Inferior parietal cortex (tissue), 1 donor: ENCODE measurements at regions not wholly inside any gene's neighbourhood (a gene's known extent, or its start where the extent isn't known, plus 50 kb on each side); places are given as distances from the start of the nearest gene placed in this dataset.

Experiments used
- DNase-seq: peaks from one replicate; pipeline ENCODE4 v3.0.0-alpha.2; 2016; ENCODE audit errors: extremely low spot score

DNA sequence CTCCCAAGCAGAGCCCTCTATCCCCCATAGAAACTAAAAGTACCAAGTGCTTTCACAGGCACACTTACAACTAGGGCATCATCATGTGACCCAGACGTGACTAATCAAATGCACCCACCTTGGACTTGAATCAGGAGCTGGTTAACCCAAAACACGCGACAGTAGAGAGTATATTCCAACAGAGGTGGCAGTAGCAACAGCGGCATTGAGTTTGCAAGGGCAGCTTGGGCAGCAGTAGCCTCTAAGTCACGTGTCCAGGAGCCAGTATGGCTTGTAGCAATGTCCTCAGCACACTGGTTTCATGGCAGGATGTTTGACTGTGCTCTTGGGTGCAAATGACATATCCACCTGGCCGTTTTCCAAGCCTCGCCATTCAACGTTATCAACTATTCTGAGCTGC lies 73.4 kb upstream of the DNAH5 start:
- no peak for DNase-seq

DNA sequence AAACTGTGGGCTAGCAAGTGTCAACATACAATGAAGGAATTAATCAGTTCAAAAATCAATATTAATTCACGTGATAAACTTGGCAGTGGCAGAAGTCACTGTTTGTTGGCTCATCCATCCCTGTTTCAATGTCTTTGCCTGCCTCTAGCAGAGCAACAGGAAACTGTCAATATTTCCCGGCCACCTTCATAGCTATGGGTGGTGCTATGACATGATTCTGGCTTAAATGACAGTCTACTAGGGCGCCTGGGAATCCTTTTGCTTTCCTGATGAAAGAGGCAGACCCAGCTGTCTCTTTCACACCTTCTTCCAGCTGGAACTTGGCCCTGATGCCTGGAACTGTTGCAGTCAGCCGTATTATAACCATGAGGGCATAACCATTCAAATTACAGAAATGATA lies 72.1 kb upstream of the DNAH5 start:
- DNase-seq = no peak

DNA sequence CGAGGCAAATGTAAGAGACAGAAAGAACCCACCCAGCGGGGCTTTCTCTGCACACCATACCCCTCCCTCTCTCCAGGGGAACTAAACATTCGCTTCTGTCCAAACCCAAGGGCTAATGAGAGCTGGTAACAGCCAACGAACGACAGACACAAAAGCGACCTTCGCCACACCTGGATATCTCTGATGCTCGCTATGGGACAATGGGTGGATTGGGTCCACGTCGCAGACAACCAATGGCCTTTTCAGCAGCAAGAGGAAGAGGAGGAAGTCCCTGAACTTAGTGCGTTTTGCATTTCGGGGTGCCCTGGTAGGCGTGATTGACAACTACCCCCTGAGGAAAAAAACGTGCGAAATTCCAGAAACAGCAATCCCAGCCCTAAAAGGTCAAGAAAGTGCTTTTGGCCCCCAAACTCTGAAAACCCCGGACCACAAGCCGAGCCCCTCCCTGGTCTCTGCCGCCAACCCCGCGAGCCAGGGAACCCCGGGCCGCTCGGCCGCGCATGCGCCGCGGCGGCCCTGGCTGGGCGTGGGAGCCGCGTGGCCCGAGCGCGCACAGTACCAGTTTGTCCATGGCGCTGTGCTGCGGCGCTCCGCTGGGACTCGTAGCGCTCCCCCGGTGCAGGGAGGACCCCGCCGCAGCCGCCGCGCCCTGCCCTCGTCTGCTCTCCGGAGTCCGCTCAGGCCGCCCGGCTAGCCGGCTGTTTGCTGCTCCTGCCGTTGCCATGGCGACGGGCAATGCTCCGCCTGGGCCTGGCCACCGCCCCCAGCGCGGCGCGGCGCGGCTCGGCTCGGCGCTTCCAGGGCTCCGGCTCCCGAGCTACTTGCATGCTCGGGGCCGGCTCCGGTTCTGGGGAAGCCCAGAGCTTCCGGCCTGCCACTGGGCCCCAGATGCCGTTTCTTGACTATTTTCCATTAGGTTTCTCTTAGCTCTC lies 66.9 kb upstream of the DNAH5 start:
- peak; percentile 66 for DNase-seq

DNA sequence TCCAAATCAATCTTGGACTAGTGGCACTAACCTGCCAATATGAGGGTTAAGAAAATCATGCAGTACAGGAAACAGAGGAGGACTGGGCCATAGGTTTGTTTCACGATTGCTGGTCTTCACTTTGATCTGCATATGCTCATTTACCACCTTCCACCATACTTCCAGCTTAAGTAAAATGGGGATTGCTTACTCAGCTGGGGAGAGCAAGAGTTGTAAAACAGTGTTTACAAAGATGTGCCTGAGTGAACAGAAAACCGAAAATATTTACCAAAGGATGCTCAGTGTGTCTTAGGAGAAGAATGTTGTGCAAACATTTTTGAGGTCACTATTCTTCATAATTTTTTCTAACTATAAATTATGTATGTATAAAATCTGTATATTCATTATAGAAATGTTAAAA lies 65.1 kb upstream of the DNAH5 start:
- no peak for DNase-seq

DNA sequence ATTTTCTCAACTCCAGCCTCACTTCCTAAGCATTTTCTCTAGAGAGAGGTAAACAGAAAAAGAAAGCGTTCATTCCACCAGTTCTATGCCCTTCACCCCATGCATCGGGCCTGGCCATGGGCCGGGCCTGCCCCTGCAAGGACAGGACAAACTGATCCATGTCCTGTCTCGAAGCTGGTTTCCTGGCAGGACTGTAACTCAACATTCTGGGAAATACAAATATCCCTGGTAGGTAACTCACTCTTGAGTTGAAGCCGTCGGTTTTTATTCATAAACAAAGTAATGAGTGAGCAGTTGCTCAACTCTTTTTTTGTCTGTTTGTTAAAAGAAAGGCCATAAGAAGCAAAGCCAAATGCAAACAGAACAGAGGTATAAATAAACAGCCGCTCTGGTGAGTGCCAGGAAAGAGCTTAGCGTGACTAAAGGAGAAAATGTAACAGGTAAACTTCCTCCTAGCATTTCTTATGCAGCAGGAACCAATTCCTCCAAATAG lies 64.4 kb upstream of the DNAH5 start:
- DNase-seq = no peak

DNA sequence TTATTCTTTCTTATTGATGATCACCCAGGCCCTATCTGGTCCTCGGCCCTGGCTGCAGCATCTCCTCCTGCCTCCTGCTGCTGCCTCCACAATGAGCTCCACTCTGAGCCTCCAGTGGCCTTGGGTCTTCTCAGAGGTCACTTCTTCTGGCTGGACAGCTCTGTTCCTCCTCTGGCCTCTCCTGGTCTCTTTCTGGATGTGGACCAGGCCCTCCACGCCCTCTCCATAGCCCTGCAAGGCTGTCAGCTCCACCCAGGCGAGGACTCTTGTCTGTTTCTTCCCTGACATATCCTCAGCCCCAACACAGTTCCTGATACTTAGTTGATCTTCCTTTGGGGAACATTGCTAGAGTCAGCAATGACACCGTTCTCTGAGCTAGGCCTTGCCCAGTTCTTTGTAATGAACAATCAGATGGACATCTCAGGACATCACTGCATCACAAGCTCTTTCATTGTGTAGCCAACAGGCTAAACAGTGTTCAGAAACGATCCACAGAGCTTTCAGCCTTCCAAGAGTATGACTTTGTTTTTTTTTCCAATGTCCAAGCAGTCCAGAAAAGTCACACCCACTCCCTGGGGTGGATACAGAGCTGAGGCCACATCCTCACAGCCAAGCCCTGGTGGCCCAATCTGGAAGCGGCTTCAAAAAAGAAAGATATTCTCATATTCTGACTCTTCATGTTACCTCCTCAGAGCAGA lies 62.5 kb upstream of the DNAH5 start:
- no peak for DNase-seq

DNA sequence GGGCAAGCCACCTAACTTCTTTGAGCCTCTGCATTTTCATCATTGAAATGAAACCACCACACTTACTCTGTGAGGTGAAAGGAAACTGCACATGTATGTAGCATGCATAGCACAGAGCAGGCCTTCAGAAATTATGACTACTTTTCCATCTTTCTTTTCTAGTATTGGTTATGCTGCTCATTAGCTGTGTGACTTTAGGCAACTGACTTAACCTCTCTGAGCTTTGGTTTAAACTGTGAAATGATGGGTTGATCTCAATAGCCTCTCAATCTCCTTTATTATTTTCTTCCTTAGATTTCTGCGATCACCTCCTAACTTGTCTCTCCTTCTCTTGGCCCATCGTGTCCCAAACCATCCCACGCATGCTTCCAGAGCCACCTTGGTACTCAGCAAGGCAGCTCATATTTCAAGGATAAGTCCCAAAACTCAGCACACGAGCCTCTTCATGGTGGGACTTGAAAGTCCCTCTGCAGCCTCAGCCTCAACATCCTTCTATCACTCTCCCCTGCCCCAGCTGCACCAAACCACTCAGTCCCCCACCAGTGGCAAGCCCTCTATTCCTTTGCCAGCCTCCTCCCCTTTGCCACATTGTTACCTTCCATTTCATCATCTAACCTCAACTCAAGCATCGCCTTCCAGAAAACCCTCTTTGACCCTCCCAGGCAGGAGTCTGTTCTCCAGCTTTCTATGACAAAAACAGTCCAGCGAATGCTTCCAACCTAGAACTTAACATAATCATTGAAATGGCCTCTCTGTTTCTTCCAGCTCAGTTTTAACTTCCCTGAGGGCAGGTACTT lies 60.3 kb upstream of the DNAH5 start:
- DNase-seq = no peak

DNA sequence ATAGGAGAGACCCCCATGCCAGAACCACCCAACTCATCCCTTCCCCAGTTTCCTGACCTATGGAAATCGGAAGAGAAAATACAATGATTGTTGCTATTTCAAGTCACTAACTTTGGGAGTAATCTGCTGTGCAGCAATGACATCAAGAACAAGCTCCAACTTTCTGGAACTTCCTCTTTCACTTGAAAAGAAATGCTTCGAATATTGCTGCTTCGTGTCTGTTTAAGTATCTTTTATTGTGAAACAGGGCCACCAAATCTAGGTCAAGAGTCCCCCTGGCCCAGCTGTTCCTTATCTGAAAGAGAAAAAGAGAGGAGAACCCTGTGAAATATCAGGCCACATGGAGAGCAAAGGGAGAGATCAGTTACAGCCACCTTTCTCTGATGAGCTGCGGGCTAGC lies 59.4 kb upstream of the DNAH5 start:
- no peak for DNase-seq

DNA sequence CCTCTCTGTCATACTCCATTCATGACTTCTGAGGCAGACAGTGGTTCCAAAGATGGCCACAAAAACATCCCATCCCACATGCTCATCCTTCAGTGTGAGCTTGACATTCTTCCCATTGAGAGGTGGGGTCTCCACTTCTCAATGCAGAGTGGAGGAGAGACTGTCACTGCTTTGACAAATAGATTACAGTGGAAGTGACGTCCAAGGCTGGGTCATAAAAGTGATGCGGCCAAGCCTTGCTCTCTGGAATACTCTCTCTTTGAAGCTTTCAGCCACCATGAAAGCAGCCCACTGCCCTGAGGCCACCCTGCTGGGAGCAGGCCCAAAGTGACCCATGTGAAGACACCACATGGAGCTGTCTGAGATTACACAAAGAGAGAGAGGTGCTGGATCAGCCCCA lies 59.0 kb upstream of the DNAH5 start:
- DNase-seq = no peak

DNA sequence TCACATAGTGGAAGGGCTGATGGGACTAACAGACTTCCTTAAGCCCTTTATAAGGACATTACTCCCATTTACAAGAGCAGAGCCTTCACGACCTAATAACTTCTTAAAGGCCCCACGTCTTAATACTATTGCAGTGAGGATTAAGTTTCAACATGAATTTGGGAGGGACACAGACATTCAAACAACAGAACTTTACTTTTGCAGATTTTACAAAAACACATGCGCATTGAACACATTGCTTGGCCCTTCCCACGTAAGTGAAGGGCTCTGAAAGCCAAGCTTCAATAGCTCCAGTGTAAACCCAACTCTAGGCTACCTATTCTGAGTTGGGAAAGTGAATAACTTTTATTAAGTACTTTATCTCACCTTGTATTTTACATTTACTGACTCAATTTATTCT lies 53.8 kb upstream of the DNAH5 start:
- DNase-seq = no peak

DNA sequence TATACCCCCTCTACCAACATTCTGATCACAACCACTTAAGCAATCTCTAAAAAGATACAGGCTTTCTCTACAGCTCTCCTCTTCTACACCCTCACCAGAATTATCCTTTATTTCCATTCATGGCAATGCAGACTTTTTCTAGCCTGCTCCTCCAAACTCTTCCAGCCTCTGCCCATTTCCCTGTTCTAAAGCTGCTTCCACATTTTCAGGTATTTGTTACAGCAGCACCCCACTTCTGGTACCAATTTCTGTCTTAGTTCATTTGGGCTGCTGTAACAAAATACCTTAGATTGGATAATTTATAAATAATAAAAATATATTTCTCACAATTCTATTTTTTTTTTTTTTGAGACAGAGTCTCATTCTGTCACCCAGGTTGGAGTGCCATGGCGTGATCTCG lies 53.0 kb upstream of the DNAH5 start:
- no peak for DNase-seq

DNA sequence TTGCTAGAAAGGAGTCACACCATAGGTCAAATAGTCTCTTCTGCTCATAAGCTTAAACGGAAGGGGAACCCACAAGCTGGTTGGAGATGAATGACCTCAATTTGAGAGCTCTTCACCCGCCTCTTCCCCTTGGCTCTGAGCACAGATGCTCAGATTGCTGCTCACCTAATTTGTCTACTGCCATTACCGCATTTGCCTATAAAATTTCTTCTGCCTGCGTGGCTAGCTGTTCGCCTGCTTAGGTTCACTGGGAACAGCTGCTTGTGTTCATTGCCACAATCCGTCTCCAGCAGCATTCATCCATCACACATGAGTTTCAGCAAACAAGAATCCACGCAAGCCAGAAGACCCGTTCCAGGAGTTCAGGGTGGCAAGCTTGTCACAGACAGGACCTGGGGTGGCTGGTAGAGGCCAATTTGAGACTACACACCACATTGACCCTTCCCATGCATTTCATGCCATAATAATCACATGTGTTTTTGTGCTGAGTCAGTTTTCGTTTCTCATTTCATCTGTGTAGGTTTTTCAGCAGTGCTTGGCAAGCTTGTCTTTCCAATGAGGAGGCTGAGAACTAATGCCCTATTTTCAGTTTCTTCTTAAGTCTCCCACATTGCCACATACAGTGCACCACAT lies 50.2 kb upstream of the DNAH5 start:
- no peak for DNase-seq
